NCI-H146 (cell line): ENCODE measurements at regions not wholly inside any gene's neighbourhood (a gene's known extent, or its start where the extent isn't known, plus 50 kb on each side); places are given as distances from the start of the nearest gene placed in this dataset.
A peak's percentile ranks its signal among the peaks of the same experiment; 100 is the strongest.
"Not testable (repeated sequence)": the region's sequence is repeated elsewhere in the genome, so short reads cannot be mapped to it uniquely, and the experiment has no call there.

Experiments used
- DNase-seq: peaks from one replicate; lab custom pipeline; 2025; lab: John Stamatoyannopoulos, UW

DNA sequence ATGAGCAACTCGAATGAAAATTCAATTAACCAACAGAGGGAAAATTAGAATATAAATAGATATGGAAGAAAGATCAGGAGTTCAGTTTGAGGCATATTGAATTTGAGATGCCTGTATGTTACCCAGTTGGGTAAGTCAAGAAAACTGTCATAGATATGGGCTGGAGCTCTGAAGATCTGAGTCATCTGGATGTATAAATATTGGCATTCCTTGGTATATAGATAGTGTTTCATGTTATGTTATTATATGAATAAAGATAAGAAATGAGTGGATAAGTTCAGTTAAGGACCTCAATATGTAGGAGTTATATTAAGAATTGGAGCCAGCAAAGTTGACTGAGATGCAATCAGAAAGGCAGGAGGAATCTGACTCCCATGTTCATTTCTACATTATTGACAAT is 543.6 kb upstream of the SMIM31 start:
- no peak for DNase-seq

DNA sequence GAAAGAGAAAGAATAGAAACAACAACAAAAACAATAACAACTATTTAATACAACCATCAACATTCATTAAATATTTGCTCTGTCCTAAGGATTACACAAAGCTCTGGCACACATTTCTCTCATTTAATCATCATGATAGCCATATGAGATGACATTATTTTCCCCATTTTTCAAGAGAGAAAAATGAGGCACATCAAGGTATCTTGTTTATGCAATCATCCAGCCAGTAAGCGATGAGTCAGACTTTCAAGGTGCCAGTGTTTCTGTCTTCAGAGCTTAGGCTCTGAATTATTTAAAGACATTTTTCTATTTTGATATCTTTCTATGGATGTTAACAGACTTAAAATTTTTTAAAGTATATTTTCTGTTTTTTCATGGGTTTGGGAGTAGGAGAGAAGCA is 541.8 kb upstream of the SMIM31 start:
- DNase-seq = no peak

DNA sequence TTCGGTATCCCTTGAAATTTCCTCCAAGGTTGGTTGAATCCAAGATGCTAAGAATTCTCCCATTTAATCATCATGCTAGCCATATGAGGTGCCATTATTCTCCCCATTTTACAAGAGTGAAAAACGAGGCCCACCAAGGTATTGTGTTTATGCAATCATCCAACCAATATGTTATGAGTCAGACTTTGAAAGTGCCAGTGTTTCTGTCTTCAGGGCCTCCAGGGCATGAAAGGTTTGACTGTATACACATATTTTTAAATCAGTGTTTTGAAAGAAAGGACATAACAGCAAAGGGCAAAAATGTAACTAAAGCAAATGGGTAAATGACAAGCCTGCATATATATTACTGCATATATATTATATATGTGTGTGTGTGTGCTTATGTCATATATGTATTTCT is 541.2 kb upstream of the SMIM31 start:
- DNase-seq = no peak

DNA sequence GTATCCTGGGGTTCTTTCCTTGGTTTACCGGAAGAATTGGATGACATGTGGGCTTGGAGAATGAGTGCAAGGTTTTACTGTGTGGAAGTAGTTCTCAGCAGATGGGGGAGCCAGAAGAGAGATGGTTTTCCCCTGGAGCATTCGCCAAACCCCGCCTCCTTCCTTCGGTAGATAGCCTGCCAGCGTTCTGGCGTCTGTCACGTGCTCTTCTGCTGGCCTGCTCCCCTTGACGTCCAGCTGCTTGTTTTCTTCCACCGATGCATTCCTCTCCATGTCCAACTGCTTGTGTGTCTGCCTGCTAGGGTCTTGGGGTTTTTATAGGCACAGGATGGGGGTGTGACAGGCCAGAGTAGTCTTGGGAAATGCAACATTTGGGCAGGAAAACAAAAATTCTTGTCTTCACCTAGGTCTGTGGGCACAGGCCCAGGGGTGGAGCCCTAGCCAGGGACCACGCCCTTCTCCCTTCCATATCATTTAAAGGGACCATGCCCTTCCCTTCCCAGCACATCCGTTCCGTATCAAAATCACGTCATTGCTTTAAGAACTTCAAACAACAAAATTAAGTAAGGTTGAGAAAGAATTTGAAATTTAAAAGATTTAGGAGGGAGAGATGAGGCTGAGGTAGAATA is 538.7 kb upstream of the SMIM31 start:
- DNase-seq = no peak

DNA sequence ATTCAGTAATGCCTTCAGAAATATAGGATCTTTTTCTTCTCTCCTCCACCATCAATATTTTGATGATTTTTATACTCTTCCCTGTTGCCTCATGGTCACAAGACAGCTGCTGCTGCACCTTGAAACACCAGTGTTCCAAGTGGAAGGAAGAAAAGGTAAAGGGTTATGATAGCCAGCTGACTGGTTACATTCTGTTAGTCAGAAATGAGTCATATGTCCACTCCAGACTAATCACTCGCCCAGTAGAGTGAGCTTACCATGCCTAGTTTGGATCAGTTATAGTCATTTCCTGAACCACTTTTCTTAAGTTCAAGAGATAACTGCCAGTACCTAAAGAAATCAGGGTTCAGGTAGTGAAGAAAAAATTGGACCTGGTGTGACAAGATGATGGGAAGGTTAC is 532.3 kb upstream of the SMIM31 start:
- DNase-seq = no peak

DNA sequence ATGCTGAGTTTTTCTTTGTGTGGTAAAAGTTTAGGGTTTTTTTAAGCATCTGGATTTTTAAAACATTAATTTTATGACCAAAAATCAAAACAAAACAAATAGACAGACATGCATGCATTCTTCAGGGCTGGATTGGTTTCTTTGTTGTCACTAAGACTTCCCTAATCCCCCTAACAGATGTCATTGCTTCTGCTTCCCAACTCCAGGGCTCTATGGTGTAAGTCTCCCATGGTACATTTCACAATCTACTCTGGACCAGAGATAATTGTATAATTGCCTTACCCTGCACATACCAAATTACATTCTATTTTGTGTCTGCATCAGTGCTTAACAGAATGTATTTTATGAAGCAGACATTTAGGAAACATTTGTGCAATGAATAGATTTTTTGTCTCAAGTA is 529.1 kb upstream of the SMIM31 start:
- no peak for DNase-seq

DNA sequence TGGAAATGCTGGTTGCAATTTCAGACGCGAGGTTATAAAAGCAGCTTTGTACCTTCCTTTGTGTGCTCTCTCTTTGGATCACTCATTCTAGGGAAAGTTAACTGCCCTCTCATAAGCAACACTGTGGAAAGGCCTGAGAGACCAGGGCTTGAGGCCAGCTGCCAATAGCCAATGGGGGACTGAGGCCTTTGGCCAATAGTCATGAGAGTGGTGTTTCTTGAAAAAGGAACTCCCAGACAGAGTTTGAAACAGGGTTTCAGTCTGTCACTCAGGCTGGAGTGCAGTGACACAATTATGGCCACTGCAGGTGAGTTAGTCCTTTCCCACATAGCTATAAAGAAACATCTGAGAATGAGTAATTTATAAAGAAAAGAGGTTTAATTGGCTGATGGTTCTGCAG is 524.7 kb upstream of the SMIM31 start:
- no peak for DNase-seq

DNA sequence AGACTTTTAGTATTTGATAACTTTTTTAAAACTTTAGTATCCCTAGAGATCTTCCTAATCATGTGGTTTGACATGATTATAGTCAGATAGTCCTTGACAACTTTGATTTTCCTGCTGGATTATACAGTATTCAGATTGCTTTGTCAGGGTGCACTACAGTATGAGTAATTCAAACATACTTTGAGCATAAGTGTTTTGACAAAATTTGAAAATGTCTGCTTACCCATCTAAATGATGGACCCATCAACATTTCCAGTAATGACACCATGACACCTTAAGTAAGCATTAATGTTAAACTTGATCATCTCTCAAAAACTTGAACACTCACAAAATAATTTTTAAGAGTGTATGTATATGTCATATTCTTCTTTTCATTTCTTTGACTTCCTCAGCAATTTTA is 514.5 kb upstream of the SMIM31 start:
- no peak for DNase-seq

DNA sequence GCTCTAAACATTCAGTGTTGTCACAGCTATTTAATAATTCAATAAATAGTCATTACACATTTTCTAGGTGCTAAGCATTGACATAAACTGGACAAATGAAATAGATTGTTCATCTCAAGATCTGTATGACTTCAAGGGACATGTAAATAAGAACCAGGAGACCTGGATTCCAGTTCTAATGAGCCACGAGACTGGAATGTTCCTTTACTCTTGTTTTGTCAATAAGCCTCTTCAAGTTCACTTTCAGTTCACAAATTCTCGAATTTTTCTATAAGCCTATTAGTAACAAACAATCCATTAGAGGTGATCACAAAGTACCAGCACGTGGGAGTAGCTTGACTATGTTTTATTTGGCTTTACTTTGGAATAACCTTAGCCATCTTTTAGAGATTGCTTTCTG is 514.0 kb upstream of the SMIM31 start:
- no peak for DNase-seq

DNA sequence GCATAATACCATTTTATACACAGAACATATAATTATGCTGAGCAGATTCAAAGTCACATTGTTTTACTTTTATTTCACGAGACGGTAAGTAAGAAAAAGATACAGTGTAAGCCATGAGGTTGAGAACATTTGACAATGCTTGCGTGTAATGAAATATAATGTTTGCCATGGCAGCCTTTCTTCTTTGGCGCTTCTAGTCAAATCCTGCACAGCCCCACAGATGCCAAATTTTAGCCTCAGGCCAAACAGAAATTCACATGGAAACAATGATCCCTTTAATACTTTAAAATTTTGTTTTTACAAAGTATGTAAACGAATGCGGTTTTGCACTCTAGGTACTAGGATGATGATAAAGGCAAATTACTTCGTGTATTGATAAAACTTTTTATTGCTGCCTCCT is 502.7 kb upstream of the SMIM31 start:
- no peak for DNase-seq

DNA sequence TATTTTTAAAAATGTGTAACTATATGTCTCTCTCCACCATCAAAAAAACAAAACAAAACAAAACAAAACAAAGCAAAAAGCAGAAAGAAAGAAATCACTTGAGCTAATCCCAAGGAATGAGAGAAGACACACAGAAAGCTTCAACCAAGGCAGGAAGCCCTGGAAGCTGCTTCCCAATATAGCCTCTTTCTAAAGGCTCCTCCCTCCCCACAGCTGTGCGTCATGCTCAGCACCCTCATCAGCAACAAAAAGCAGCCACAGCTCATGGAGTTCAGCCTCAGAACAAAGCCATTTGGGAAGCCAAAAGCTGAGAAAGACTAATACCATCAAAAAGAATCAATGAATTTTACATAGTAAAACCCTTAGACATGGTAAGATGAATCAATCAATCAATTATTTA is 501.6 kb upstream of the SMIM31 start:
- peak; percentile 0 for DNase-seq

DNA sequence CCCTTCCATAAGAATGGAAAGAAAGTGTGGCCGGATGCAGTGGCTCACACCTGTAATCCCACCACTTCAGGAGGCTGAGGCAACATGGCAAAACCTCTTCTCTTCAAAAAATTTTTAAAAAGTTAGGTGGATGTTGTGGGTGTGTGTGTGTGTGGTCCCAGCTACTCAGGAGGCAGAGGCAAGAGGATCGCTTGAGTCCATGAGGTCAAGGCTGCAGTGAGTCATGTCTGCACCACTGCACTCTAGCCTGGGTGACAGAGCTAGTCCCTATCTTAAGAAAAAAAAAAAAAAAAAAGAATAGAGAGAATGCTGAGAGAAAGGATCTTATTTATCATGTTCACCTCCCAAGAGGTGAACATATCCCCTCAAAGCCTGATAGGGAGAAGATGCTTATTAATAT is 492.1 kb upstream of the SMIM31 start:
- DNase-seq = no peak

DNA sequence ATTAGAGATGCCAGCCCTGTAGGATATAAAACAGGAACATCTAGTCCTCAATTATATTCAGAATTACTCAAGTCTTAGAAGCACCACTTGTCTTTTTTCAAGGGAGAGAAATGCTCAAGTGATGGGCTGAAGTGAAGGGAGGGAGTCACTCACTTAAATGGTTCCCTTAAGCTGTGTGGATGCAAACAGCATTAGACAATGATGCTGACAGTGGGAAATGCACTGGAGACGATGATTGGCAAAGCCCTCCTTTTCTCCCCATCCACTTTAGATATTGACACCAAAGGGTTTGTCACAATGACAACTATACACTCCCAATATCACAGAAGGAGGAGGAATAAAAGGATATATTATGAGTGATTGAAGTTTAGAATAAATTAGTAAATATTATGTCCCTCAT is 491.4 kb upstream of the SMIM31 start:
- DNase-seq = not testable (repeated sequence)

DNA sequence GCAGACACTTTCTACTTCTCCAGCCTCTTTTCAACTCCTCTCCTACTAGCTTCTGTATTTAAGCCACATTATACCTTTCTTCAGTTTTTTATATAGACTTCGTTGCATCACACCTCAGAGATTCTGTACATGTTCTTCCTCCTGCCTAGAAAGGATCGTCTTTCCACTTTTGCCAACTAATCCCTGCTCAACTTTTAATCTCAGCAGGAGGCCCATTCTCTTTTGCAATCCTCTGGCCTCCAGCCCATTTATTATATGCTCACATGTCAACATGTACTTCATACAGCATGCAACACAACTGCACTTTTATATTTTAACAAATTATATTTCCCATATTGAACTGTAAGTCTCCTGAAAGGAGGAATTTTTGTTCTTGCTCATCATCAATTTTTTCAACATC is 476.5 kb upstream of the SMIM31 start:
- DNase-seq = not testable (repeated sequence)

DNA sequence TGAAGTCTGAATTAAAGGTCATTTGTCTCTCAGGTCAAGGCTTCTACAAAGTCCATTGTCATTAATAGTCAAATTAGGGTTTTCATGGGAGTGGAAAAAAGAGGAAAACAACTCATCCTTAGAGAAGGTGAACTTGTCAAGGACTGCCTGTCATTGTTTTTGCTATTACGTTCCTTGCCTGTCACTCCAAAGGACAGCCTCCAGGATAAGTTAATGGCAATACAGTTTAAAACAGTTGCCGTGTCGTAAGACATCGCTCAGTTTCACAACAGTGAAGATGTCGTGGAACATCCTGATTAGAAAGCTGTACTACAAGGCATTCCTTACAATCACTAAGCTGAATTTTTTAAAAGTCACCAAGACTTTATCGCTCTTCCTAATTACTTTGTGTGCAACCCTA is 466.8 kb upstream of the SMIM31 start:
- no peak for DNase-seq

DNA sequence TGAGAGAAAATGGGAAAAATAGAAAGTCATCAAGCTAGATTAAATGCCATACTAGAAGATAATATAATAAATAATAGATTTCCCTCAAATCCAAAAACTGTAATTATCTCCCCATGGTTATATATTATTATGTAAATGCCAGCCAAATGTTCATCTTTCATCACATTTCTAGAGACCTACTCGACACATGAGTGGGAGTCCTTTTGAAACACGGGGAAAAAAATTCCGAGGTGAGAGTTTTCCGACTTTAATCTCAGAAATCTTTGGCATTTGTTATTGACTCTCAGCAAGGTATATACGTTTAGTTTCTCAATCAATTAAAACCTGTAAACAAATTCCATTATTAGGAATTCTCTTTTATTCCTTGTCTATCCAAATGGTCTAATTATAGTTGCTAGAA is 465.4 kb upstream of the SMIM31 start:
- no peak for DNase-seq

DNA sequence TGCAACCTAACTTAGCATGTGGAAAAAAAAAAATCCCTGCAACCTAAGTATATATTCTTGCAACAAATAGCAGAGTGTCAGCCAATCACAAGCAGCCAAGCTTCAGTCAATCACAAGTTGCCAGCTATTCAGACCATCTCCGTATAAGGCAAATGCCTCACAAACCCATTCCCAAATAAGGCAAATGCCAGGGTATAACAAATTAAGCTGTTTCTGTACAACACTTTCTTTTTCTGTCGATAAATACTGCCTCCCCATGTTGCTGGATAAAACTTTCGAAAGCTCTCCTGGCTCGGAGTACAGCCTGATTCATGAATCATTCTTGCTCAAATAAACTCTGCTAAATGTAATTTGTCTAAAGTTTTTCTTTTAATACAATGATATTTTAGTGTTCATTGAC is 460.7 kb upstream of the SMIM31 start:
- no peak for DNase-seq

DNA sequence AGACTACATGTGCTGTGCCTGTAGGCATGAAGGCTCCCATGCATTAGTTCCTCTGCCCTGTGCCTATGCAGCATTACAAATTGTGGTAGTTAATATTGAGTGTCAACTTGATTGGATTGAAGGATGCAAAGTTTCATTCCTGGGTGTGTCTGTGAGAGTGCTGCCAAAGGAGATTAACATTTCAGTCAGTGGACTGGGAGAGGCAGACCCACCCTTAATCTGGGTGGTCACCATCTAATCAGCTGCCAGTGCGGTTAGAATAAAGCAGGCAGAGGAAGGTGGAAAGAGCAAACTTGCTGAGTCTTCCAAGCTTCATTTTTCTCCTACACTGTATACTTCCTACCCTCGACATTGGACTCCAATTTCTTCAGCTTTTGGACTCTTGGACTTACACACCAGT is 460.2 kb upstream of the SMIM31 start:
- DNase-seq = no peak

DNA sequence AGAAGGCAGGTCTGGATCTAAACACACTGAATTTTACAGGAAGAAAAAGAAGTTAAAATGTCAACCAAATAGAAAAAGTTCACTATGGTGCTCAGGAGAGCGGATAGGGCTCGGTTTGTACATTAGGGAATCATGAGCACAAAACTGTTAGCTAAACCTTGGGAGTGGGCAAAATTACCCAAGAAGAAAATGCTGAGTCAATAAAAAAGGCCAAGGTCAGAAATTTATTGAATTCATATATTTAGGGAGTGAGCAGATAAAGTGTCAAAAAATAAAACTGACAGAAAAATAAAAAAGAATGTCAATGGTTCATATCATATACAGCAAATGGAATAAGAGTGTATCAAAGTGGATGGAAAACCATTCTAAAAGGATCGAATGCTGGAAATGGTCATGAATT is 452.5 kb upstream of the SMIM31 start:
- no peak for DNase-seq

DNA sequence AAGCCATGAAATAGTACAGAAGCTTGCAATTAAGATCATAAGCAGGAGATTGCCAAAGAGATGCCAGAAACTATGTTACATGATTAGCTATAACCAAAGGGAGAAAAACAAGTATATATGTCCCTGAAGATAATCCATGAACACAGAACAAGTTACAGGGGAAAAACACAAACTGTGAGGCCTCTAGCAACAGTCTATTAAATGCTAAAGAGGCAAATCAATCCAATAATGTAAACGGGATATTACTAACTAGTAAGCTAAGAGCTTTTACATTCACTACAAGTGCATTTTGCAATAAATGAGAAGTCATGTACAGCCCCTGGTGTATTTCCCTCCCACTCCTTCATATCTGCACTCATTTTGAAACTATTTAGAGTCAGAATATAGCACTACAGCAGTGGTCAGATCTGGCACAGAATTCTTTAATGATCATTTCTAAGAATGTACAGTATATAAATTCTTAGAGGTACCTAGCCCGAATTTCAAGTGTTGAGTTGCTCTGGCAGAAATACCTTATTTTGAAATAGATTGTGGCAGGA is 449.8 kb upstream of the SMIM31 start:
- no peak for DNase-seq

DNA sequence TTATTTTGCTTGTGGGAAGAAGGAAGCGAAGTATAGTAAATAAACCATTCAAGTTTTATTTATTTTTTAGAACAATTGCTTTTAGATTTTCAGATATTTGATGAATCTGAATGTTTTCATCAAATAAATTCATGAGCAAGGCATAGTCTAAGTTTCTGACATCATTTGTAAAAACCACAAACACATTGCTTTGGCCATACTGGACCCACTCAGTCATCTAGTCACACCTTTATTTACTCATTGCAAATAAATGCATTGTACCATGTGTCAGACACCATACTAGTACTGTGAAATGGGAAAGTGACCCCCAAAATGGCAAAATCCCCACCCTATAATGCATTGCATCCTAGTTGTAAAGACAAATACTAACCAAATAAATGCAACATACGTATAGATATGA is 449.1 kb upstream of the SMIM31 start:
- DNase-seq = no peak

DNA sequence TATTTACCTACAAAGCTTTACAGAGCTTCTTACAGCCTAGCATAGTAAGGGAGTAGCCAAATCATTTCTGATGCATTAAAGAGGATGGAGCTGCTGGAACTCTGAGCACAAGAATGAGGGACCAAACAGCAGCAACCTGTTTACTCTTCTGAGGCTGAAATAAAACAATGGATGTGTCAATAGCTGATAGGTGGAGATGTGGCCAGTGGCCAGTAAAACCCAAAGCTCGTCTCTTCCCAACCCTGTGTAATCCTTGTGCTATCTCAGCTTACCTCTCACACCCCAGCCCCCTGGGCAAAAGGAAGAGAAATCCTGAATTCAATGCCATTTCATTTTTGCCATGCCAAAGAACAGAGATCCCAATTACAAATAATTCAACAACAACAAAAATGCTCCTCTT is 446.7 kb upstream of the SMIM31 start:
- DNase-seq = no peak

DNA sequence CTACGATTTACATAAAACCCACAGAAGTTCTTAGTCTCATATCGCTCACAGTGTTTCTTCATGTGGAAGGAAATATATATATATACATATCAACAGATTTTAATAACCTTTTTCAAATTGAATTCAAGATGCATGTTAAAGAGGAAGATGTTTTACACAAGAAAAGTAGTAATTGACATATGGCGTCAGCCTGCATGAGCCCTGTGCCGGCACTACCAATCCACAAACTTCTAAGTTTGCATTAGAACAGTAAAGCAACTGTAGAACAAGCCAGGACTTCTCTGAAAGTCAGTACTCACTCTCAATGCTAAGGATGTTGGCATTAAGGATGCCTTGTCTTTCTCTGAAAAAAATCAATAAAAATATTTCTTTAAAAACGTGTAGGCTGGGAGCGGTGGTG is 441.3 kb upstream of the SMIM31 start:
- no peak for DNase-seq

DNA sequence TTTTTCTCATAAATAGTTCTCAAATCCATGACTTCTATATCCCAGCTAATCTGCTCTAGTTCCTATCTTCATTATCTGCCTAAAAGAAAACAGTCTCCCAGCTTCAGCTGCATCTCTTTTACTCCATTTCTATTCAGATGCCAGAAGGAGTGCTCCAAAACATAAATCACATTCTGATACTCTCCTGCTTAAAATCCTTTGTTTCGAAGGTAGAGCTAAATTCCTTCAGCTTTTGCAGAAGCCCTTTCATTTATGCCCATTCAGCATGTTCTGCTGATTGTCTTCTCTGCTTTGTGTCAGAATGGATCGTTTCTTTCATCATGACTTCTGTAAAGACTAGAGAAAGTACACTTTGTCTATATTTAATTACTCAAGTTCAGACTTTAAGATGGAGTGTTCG is 440.1 kb upstream of the SMIM31 start:
- no peak for DNase-seq

DNA sequence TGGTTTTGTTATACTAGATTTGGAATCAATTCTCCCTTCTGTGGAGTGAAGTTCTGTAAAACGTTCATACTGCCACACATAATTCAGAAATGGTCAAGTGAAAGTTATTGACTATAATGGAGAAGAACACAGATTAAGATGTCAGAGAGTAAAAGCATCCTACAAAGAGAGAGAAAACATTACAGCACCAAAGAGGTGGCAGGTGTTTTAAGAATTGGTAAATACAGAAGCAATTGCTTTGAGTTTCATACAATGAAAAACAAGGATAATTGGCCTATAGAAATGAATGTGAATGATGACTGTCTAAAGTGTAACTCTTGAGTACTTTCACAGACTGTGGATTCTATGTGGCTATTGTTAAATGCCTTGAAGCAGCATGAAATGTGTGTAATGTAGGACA is 435.6 kb upstream of the SMIM31 start:
- DNase-seq = peak; percentile 7
